ENCODE measurements at regions not wholly inside any gene's neighbourhood (a gene's known extent, or its start where the extent isn't known, plus 50 kb on each side); places are given as distances from the start of the nearest gene placed in this dataset.

DNA sequence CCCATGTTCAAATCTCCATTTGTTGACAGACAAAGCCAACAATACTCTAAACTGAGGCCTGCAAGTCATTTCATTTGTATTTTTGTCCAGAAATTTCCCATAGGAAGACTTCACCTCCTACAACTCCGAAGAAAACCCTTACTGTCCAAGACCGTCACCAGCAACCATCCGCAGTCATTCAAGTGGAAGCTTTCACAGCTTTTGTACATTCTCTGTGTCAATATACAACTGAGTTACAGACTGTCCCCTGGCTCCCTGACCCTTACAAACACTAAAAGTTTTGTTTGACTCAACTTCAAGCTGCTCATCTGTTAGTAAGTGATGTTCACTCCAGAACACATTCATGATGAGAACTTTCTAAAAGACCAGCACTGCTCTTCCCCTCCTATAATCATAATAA, 210.1 kb downstream of the DEPDC1B start:
- TF ChIP-seq CTCF (IDR thresholded peaks at IDR 0.05) (no peak), EZH2 (IDR thresholded peaks at IDR 0.05; ENCODE audit: borderline replicate concordance, insufficient read depth, low read depth, low read length, poor library complexity, severe bottlenecking) (no peak)
